ENCODE measurements at regions not wholly inside any gene's neighbourhood (a gene's known extent, or its start where the extent isn't known, plus 50 kb on each side); places are given as distances from the start of the nearest gene placed in this dataset.
"Not testable (repeated sequence)": the region's sequence is repeated elsewhere in the genome, so short reads cannot be mapped to it uniquely, and the experiment has no call there.

DNA sequence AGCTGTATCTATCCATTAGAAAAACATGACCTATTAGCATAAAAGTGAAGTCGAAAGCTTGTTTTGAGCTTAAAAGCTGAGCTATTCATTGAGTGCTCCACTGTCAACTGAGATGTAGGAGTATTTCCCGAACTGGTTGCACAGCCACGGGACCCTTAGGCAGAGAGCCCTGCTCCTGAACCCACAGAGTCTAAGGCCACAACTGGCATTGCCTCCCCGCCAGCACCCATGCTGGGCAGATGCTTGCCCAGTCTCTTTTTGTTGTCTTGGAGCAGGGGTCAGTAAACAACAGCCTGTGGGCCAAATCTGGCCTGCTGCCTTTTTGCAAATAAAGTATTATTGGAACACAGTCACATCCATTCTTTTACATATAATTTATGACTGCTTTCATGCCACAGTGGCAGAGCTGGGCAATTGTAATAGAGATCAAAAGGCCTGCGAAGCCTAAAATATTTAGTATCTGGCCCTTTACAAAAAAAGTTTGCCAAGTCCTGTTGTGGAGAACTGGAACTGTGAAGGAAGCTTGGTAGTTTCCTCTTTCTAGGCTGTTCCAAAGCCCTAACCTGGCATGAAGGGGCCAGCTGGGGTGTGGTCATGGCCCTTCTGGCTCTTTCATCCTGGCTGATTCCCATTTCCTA, 58.4 kb upstream of the WAPL start:
- DNase-seq = no peak

DNA sequence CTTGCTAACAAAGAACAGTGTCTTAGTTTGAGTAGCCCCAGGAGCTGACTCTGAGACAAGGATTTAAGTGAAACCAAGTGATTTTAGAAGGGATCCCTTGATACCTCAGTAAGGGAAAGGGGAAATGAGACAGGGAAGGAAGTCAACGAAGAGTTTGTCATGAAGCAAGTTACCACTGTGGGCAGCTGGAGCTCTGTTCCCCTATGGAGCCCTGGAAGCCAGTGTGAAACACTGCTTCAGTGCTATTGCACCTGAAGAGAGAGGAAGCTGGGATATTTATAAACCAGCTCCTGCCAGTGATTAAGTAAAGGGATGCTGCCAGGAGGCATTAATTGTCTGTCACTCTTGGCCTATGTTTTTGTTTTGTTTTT, 58.9 kb upstream of the WAPL start:
- DNase-seq = no peak

DNA sequence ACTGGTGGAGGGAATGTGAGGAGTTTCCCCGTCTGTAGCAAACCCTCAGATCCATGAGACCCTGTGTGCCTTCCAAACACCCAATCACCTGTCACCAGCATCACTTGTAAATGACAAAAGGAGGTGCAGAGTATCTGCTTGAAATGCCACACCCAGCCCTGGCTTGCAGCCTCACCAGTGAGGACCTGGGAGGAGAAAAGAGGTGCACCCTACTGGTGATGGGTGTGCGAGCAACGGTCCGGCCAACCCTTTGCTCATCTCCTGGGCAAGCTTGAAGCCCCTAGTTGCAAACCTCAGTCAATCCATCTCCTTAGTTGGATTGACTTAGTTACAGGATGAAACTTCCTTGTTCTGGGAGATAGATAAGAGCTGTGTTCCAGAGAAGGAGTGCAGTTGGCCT, 62.4 kb upstream of the WAPL start:
- no peak for DNase-seq

DNA sequence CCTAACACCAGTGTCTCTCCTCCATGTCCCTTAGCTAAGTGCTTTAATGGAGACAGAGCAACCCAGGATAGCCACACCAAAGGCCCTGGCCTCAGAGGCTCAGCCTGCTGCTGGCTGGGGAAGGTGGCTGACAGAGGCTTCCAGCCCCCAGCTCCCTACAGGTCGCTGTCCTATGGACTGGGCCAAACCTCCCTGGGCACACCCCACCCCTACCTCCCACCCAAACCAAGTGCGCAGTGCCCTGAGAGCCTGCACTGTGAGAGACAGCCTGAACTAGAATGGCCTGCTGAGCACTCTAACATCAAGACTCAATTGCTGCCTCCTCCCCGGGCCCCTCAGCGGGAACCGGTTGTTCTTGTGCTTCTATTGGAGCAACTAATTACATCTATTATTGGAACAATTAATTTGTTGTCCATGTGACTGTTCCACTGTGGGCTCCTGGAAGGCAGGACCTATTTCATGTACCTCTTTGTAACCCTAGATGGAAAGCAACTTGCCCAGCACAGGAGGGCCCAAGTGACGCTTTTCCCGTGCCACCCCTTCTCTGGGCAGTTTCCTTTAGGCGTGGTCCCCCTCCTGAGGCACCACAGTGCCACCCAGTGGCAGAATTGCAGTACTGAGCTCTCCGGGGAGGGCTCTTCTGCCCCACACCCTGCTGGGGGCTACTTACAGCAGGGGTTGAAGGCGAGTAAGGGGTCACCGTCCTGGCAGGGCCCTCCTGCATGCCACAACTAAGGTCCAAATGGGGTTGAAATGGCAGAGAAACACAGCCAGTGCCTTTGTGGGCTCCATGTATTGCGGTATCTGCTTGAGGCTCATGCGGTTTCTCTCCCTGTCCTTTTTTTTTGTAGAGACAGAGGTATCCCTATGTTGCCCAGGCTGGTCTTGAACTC, 63.7 kb upstream of the WAPL start:
- peak; percentile 65 for DNase-seq

DNA sequence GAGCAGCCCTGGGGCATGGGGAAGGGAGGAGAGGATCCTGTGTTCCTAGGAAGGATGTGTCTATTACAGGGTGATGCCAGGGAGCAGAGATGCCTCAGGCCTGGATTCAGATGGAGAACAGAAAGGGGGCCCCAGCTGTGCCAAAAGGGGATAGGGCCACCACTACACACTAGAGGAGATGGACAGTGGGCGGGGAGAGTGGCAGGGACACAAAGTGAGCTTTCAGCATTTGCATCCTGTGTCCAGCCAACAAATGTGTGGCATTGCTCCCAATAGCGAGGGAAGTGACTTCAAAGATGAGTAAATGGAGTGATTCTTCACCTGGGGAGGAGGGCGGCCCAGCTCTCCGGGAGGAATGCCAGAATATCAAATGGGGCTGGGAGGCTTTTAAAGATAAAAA, 64.9 kb upstream of the WAPL start:
- no peak for DNase-seq

DNA sequence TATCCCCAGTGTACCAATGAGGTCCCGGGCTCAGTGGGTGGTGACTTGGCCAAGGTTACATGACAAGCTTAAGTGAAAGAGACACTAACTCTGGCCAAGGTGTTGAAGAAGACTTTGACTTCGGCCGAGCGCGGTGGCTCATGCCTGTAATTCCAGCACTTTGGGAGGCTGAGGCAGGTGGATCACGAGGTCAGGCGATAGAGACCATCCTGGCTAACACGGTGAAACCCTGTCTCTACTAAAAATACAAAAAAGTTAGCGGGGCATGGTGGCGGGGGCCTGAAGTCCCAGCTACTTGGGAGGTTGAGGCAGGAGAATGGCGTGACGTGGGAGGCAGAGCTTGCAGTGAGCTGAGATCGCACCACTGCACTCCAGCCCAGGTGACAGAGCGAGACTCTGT, 65.6 kb upstream of the OPN4 start:
- not testable (repeated sequence) for DNase-seq

DNA sequence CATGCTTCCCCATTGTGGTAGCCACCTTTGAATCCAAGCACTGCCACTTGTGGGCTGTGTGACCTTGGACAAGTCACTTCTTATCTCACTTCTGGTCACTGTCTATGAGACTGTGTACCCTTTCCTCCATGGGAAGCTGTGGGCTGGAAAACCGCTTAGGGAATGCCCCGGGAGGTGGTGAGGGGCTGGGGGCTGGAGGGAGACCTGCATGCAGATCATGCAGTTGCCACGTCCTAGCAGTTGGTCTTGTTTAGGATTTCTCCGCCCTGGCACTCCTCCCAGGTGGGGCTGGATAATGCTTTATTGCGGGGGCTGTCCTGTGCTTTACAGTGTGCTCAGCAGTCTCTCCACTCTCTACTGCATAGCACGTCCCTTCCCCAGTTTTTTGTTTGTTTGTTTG, 62.9 kb upstream of the OPN4 start:
- DNase-seq = no peak

DNA sequence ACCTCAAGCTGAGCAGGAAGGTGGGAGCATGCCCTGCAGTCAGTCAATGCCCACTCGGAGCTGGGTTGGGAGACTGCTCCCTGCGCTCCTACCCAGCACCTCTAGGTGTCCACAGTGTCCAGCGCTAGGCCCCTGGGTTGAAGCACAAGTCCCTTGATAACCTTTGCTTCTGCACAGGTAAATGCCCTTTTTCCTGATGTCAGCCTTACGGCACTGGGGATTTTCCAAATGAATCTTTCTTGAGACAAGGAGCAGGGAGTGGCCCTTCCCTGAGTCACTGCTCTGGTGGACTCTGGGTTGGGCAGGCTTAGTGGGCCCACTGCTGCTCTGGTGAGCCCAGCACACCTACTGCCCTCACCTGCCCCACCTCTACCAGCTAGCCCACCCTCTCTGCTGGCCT, 61.9 kb upstream of the OPN4 start:
- no peak for DNase-seq

DNA sequence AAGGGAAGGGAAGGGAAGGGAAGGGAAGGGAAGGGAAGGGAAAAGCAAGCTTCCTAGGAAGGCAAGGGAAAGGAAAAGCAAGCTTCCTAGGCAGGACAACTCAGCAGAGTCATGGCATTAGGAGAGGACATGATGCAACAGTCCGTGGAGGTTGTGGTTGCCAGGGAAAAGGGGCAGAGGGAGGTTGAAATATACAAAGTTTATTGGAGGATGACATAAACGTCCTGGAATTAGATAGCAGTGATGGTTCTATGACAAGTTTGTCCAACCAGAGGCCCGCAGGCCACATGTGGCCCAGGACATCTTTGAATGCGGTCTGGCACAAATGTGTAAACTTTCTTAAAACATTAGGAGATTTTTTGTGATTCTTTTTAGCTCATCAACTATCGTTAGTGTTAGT, 59.8 kb upstream of the OPN4 start:
- no peak for DNase-seq

DNA sequence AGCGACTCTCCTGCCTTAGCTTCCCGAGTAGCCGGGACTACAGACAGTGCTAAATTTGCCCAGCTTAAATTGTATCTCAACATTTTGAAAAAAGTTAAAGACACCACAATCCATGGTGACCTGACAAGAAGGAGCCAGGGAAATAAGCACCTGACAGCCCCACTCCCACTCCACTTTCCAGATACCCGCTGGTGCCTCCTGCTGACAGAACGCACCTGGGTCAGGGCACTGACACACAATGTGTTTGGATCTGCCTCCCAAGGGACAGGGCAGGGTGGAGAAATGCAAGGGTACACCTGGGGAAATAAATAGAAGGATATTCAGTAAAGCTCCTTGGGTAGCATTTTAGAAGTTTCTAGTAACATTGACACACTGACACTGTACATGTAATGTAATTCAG, 58.9 kb upstream of the OPN4 start:
- no peak for DNase-seq

DNA sequence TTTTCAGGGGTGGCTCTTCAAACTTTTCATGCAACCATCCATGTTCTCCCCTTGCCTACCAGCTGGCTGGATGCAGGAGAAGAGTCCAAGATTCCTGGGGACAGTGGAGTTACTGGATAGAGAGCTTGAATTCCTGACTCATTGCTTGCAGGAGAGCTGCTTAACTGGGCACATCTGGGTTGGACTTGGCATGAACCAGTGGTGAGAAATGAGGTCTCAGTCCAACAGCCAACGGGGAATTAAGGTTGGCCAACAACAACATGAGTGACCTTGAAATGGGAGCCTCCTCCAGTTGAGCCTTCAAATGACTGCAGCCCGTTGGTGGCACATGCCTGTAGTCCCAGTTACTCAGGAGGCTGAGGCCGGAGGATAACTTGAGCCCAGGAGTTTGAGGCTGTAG, 58.1 kb upstream of the OPN4 start:
- no peak for DNase-seq

DNA sequence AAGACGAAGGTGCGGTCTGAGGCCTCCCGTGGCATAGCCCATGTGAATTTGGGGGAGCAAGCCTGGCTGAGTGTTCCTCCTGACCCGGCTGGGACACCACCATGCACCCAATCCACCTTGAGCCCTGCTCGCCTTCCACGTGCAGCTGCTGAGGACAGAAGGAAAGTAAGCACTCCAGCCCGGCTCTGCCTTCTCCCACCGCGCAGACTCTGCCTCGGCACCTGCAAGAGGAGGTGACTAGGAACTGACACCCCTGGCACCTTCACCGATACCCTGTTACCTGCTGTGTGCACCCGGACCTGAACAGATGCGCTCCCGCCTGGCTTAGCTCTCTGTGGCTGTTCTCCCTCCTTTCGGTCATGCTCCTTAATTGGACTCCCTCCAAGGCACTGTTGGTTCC, 57.0 kb upstream of the OPN4 start:
- DNase-seq = no peak

DNA sequence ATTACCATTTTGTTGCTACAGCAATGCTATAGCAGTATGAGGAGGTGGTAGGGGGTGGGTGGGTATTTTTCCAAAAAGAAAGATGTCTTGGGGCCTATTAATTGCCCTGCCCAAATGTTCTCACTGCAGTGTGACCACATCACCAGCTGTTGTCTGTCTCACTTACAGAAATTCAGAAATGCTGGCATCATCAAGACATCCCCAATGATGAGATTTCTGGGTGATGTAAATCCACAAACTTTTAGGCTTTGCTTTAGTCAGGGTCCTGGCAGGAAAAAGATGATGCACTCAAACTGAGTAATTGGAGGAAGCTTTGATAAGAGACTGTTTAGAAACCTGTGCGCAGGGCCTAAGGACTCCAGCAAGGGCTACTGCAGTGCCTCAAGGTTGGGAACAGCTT, 56.2 kb upstream of the OPN4 start:
- DNase-seq = no peak

DNA sequence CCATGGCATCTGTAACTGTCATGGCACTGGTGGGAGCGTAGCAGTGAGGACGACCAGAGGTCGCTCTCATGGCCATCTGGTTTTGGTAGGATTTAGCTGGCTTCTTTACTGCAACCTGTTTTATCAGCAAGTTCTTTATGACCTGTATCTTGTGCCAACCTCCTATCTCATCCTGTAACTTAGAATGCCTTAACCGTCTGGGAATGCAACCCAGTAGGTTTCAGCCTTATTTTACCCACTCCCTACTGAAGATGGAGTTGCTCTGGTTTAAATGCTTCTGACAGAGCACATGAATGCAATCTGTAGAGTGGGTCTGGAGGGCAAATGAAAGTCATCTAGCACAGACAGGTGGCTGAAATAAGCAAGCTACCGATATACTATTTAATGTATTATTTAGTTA, 55.3 kb upstream of the OPN4 start:
- no peak for DNase-seq

DNA sequence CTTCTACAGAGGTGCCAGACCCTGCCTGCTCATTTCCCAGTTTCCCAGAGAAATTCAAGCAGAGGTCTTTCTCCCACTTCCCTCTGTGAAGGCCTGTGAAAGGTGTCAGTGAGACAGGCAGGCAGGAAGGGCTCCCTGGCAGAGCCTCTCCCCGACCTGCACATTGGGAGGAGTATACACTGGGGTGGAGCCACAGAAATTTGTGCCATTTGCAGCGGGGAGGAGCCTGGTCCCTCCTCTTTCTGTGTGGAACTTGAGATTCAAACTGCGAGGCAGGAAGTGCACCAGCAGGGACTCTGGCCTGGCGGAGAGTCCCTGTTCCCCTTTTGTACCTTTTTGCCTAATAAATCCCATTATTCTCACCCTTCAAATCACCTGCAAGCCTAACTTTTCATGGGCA, 54.6 kb upstream of the OPN4 start:
- DNase-seq = no peak

DNA sequence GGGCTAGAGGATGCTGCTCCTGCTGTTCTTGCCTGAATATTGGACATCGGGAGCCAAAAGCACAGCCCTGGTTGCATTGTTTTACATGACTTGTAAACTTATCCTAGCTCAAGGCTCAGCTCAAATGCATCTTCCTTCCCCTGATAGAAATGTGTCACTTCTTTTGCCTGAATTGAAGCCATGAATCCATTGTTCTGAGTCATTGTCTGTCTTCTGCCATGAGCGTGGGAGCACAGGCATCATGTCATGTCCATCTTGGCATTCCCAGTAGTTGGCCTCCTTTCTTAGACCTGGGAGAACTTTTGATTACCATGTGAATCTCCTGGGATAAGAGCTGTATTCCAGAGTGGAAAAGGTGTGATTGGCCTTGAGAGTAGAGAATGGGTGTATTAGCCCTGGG, 54.1 kb upstream of the OPN4 start:
- no peak for DNase-seq

DNA sequence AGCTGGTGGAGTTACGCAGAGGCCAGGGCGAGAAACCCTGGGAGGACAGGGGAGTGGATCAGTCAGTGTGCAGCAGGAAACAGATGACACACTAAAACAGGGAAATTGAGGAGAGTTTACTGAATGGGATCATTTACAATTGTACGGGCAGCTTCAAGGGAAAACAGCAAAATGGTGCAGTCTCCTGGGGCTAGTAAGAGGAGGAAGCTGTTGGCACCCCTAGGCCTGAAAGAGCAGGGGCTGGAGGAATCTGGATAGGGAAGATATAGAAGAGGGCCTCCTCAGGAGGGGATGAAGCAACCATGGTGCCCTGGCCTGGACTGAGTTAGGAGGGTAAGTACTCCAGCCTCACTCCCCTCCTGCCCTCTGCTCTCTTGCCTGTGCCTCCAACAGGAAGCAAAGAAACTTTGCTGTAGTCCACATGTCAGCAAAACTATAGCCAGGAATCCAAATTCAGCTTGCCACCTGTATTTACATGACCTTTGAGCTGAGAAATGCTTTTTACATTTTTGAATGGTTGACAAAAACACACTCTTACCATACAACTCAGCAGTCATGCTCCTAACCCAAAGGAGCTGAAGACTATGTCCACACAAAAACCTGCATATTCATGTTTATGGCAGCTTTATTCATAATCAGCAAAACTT, 52.3 kb upstream of the OPN4 start:
- no peak for DNase-seq

DNA sequence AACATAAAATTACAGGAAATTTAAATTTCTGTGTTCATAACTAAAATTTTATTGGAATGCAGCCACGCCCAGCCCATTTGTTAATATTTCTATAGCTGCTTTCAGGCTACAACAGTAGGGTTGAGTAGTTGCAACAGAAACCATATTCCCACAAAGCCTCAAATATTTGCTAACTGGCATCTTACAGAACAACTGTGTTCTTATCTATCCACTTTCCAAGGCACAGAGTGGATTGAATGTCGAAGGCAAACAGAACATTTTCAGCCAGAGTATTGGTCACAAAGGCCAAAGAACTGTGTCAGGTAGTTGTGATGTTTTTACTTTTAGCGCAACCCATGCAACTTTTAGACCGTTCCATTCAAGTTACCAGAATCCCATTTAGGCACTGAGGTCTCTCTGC, 51.1 kb upstream of the OPN4 start:
- DNase-seq = no peak

All from NCI-H2227 treated with DMSO at 0.1 percent for 48 hours (cell line).